CD4-positive, alpha-beta T cell treated with Interleukin-4 for 1 hour (primary cell): ENCODE measurements at regions not wholly inside any gene's neighbourhood (a gene's known extent, or its start where the extent isn't known, plus 50 kb on each side); places are given as distances from the start of the nearest gene placed in this dataset.
"Not testable (repeated sequence)": the region's sequence is repeated elsewhere in the genome, so short reads cannot be mapped to it uniquely, and the experiment has no call there.

ENCODE experiments used
- DNase-seq, 2 donors: peaks; one replicate each; pipeline ENCODE4 v3.0.0-alpha.2; 2020 to 2022

DNA sequence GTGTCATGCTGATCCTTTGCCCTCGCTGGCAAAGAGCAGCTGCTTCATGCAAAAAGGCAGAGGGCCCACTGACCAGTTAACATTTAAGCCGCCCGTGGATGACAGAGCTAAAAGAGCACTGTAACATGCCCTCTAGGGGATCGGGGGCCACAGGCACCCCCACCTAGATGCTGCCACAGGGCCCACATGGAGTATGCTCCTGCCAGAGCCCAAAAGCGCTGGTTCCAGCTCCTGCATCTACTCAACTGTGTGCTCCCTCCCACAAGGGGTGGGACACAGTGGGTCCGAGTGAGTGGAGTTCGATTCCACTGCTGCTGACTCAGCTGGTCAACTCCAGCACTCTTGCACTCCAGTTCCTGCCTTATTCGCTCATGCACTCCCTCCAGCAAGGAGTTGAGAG is 199.8 kb upstream of the CNTNAP2 start:
- no peak for DNase-seq

DNA sequence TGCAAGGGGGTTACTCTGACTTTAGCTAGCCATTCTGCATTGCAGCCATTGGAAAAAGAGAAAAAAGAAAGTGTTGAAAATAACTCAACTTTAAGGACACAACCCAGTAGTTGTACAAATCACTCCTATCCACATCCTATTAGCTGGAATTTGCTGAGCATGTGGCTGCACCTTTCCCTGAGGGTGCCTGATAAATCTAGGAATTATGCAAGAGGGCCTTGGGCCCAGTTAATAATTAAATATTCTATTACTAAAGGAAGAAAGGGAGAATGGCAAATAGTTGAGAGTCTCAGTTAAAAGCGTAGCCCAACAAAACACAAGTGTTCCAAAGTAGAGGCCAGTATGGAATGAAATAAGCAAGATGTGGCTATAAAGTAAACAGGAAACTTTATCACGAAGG is 200.9 kb upstream of the CNTNAP2 start:
- no peak for DNase-seq

DNA sequence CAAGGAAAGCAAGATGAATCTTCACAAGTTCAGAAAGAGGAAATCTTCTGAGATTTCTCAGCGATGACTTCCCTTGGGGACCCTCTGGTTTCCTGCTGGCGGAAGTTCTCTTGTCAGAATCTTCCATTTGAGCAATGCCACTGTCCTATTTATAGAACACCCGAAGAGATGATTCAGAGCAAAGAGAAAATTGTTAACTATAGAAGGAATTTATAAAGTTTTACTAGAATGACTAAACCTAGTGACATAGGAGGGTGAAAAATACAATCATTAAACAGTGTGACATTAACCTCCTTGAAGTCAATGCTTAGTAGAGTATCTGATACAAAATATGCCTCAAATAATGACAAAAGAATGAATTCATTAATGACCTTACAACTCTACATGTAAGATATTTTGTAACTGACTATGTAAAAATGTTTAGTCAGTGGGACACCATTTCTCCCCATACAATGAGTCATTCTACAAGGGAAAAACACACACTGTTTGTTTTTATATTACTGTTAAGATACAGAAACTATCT is 206.5 kb upstream of the CNTNAP2 start:
- no peak for DNase-seq

DNA sequence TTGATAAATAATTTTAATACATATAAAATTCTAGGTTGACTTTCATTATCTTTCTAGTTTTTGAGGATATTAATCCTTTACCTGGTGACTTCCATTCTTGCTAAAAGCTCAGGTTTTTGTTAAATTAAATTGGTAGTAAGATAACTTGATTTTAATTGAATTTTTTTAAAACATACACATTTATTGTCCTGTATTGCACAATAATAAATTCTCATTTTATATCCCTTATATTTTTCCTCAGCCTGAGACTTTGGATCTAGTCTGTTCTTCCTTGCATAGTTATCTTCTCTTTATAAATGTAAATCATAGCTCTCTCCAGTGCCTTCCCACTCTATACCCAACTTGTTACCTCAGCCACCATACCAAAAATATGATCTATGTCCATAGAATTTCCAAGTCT is 212.9 kb upstream of the CNTNAP2 start:
- DNase-seq, result no peak

DNA sequence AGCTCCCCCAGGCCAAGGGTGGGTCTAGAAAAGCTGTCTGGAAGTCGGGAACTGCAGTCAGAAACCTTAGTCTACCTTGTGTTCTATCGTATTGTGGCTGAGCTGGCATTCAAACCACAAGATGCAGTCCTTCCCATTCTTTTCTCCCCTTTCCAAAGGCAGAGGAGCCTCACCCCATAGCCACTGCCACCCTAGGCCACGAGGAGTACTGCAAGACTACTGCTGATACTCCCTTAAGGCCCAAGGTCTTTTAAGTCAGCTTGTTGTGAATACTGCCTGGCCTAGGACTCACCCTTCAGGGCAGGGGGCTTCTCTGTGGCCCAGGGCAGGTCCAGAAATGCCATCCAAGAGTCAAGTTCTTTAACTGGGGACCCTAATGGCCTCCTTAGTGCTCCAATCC is 214.5 kb upstream of the CNTNAP2 start:
- DNase-seq, result no peak

DNA sequence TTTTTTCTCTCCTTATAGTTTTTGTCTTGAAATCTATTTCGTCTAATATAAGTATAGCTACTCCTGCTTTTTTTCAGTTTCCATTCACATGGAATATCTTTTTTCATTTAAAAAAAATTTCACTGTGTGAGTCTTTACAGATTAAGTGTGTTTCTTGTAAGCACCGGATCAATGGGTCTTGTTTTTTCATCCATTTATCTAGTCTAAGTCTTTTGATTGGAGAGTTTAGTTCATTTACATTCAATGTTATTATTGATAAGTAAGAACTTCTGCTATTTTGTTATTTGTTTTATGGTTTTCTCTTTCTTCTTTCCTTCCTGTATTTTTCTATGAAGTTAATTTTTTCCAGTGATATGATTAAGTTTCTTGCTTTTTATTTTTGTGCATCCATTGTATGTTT is 216.7 kb upstream of the CNTNAP2 start:
- DNase-seq, result no peak

DNA sequence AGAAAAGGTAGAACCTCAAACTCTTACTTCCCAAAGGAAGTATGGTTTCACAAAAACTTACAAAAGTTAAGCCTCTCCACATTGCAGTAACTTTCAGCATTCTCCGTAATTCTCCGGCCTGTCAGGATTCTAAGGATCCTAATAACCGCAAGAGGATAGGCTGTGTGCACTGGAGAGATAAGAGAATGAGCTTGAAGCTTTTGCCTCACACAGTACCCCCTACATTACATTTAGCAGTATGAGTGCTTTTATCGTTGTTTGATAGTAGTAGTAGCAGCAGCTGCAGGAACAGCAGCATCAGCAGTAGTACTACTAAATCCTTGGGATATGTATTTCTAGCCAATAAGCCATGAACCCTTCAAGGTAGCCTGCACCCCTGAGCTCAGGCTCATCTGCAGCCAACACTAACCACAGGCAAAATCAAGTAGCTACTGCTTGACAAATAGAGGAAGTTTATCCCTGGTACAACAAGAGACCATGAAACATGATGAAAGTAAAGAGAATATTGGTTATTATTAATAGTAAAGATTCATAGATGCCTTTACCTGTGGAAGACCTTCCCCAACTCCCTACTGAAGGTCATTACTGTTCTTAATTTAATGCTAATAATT is 222.6 kb upstream of the CNTNAP2 start:
- DNase-seq, result no peak

DNA sequence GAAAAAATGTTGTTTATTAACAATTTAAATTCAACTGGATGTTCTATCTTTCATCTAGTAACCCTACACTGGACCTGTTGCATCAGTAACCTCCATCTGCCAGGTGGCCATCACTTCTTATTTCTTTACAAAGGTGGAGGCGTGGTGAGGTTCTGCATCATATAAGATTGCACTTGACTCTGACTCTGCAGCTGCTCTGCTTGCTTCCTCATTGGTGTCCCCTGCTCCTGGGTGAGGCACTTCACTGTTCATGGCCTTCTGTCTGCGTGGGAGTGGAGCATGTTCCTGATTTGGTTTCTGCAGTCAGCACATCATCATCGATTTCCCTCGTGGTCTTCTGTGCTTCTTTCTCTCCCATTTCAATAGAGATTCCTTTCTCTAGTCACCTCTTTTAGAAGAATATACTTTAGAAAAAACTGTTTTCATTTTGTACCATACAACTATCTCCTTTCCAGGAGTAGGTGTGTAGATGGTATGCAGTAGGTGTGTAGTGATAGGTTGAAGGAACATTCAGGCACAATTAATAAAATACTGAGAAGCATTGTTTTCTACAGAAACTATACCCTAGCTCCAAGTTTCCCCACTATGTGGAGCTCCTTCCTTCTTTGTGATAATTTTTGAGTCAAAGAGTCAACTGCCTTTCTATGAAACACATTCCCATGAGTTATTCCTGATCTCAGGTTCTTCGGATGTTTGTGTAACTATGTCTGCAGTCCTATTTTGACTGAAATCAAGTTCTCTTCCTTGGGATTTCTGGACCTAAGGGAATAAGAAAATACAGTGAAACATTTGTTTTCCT is 231.7 kb upstream of the CNTNAP2 start:
- DNase-seq, result no peak

DNA sequence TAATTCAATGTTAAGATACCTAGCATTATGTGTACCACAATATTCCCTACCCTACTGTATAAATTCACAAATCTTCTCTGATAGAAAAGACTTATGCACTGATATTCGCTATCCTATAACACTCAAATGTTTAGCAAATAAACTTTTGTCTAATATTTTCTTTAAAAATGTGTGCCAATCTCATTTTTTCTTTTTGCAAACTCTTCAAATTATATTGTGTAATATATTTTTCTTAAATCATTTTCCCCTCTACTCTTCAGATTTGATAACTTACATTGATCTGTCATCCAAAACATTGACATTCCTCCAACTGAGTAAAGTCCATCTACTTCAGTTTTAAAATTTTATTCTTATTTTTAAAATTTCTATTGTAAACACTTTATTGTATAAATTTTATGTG is 240.2 kb upstream of the CNTNAP2 start:
- no peak for DNase-seq

DNA sequence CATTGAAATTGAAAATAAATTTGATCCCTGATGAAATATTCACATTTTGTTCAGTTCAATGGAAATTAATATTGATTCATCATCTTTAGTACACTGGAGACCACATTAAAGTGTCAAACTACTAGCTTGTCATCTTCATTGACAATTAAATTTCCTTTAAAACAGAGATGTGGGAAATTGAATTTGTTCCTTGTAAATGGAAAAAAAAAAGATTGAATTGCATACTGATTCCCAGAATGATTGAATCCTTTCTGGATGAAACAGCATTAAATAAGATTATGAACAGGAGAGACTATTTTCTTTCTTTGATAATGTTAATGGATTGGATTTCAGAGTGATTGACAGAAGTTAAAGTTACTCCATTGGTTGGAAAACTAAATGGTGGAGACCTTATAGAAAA is 241.3 kb upstream of the CNTNAP2 start:
- DNase-seq, result no peak

DNA sequence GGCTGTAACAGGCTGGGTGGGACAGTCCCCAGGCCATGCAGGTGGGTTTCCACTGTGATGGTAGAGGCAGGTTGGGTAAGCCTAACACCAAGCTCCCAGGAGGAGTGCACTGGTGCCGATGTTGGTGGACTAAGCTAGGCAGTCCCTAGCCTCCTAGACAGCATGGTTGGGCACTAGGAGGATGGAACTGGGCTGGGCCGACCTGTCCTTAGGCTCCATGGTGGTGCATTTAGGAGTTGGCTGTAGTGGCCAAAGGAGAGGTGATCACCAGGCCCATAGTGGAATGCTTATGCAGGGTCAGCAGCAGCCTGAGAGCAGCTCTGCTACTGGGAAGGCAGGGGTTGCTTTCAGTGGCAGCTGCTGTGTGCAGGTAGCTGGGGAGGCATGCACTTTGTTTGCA is 247.7 kb upstream of the CNTNAP2 start:
- DNase-seq, result no peak

DNA sequence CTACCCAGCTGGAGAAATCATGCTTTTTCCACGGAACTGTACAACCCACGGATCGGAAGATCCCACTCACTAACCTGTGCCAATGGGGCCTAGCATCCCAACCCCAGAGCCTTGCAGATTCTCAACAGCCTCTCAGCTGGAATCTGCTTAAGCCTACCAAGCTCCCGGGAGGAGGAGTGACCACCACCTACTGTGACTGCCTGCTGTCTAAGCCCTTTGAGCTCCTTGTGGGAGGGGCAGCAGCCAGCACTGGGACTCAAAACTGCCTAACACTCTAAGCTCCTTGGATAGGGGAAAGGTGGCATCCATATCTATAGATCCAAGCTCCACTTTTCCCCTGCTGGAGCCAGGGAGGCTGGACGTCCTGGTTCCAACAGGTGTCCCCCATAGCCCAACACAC is 254.4 kb upstream of the CNTNAP2 start:
- DNase-seq, result no peak

DNA sequence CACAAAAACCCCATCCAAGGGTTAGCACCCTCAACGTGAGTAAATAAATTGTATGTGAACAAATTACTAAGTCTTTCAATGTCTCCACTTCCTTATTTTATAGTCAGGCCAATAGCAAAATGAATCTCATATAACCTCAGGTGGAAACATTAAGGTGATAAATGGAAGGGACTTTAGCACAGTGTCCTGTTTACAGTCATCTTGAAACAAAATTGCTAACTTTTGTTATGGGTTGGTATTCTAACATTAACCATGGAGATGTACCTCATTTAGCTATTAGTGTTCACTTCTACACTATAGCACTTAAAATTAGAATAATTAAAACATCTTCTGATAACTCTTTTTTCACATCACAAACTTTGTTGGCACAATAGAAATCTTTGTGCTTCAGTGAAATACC is 255.8 kb upstream of the CNTNAP2 start:
- DNase-seq, result no peak

DNA sequence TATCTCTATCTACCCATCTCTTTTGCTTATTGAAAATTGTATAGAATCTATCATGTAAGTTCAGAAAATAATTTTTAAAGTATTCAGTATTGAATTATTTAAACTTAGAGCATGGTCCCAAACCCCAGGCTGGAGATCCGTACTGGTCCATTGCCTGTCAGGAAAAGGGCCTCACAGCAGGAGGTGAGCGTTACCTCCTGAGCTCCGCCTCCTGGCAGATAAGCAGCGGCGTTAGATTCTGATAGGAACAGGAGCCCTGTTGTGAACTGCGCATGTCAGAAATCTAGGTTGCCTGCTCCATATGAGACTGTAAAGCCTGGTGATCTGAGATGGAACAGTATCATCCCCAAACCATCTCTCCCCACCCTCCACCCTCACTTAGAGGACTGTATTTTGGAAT is 266.0 kb upstream of the CNTNAP2 start:
- no peak for DNase-seq

DNA sequence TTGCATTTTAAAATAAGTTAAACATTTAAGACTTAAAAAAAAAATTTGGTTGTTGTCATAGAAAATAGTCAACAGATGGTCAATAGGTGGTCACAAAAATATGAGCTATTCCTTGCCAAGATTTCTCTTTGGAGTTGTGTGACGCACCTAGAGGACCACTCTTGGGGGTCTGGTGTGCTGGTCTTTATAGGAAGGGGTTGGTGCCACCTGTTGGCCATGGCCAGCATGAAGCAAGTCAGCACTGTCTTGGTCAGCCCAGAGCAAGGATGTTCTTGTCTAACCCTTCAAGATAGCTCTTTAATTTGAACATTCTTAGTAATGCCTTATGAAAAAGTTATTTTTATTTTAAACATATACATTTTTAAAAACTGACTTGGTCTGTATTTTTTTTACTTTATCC is 267.9 kb upstream of the CNTNAP2 start:
- no peak for DNase-seq

DNA sequence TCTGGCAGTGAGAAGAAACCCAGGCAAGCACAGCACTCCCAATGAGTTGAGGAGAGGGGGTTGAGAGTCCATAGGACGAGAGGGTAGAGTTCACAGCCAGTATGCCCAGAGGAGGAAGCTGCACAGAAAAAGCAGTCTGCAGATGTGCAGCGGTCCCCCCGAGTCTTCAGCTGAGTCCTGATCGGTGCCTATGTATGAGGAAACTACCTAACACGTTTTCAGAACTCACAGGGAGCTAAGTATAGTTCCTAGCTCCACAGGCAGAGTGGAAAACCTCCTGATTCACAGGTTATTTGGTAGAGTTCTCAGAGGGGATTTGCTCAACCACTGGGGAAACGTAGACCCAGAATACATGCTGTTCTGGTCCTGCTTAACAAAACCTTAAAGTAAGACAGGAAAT is 271.3 kb upstream of the CNTNAP2 start:
- no peak for DNase-seq

DNA sequence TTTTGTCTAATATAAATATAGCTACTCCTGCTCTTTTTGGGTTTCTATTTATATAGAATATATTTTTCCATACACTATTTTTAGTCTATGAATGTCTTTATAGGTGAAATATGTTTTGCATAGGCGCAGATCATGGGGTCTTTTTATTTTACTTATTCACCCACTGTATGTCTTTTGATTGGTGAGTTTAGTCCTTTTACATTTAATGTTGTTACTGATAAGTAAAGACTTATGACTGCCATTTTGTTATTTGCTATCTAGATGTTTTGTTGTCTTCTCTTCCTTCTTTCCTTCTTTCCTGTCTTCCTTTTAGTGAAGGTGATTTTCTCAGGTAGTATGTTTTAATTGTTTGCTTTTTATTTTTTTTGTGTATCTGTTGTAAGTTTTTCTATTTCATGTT is 276.8 kb upstream of the CNTNAP2 start:
- no peak for DNase-seq

DNA sequence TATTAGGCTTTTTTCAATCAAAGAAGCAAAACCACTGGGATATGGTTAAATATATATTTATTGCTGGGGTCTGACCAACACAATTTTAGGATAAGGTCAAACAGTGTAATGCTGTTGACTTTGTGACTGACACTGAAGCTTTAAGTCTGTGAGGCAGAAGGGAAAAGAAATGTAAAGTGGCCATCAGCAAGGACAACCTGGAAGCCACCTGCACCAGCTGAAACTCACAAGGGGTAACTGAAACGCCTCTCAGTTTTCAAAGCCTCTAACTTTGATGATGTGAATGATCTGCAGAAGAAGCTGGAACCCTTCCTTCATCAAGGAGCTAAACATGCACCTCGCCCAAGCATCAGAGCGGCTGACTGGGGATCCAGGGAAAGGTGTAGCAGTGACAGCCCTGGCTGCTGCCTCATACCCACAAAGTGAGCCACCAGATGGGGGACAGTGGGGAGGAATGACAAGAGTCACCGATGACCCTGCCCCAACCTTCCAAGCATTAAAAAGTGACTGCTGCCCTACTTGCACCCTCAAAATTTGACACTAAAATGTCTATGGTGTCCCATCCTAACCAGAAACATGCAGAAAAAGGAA is 284.9 kb upstream of the CNTNAP2 start:
- no peak for DNase-seq

DNA sequence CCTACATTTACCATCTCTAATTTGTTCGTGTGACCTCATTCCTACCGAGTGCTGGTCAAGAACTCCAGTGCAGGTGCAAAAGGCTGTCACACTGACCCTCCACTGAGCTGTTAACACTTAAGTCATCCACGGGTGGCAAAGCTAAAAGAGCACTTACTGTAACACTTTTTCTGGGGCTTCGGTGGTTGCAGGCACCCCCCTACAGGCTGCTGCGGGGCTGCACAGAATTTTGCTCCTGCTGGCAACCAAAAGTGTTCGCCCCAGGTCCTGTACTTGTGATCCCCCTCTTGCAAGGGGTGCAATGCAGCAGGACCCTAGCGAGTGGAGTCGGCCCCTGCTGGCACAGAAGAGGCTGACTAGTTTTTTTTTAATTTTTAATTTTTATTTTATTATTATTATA is 298.9 kb upstream of the CNTNAP2 start:
- DNase-seq, result no peak

DNA sequence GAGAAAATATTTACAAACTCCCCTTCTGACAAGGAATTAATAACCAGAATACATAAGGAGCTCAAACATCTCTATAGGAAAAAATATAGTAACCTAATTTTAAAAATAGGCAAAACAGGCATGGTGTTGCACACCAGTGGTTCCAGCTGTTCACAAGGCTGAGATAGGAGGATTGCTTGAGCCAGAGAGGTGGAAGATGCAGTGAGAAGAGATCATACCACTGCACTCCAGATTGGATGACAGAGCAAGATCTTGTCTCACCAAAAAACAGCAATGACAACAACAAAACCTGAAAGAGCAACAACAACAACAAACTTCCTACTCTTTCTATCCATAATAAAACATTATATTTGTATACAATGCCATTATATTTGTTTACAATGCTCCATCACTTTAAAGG is 304.4 kb upstream of the CNTNAP2 start:
- no peak for DNase-seq

DNA sequence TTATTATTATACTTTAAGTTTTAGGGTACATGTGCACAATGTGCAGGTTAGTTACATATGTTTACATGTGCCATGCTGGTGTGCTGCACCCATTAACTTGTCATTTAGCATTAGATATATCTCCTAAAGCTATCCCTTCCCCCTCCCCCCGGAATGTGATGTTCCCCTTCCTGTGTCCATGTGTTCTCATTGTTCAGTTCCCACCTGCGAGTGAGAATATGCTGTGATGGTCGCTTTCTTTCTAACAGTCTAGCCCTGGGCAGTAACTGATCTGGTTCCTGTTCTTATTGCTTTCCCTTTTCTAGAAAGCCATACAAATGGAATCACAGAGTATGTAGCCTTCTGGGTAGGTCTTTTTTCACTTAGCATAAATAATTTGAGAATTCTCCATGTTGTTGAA is 311.1 kb upstream of the CNTNAP2 start:
- not testable (repeated sequence) for DNase-seq

DNA sequence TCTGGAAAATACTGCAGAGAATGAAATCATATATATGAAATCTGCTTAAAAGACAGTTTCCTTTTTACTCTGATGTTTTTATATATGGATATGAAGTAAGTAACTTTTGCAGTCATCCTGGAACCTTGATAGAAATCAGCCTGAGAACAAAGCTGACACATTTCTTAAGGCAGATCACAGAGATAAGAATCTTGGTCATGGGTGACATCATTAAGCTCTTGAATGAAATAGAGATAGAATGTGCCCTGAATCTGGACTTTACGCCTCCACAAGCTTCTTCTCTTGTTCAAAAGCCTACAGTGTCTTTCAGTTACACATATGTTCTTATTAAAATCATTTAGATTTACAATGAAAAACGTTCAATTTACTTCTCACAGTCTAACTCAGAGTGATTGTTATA is 319.1 kb upstream of the CNTNAP2 start:
- no peak for DNase-seq

DNA sequence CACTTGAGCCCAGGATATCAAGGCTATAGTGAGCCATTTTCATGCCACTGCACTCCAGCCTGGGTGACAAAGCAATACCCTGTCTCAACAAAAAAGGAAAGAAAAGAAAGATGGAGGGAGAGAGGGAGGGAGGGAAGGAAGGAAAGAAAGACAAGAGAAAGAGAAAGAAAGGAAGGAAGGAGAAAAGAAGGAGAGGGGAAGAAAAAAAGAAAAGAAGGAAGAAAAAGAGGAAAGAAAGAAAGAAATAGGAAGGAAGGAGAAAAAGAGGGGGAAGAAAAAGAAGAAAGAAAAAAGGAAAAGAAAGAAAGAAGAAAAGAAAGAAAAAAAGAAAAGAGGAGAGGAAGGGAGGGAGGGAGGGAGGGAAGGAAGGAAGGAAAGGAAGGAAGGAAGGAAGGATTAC is 321.5 kb upstream of the CNTNAP2 start:
- no peak for DNase-seq
